ENCODE measurements at regions not wholly inside any gene's neighbourhood (a gene's known extent, or its start where the extent isn't known, plus 50 kb on each side); places are given as distances from the start of the nearest gene placed in this dataset.

- dilution Hi-C loops (cut with HindIII; ENCODE audit: low sequenced_read_pairs, unreplicated experiment) (no loop called here), in situ Hi-C loops (cut with MboI; ENCODE audit: low sequenced_read_pairs) (no loop called here)
- H3K27ac ChIP-seq (ENCODE audit: insufficient read depth, low read length): no peak overlapping the region
These were observed 928.5 kb upstream of the SLITRK1 start for GRCh38 chr13:84810781-84811180.

More at GRCh38 chr13:84810781-84811180, 928.5 kb upstream of the SLITRK1 start:
- H3K4me1 ChIP-seq (ENCODE audit: control insufficient read depth, insufficient read depth, low read length): no peaks in the 10 kb centered on the region
- no peak overlapping the region for H3K14ac ChIP-seq (replicated peaks; ENCODE audit: low read depth, low read length)
- H4K91ac ChIP-seq (ENCODE audit: insufficient read depth, low read depth, low read length): no peak overlapping the region
- no peak overlapping the region for H4K5ac ChIP-seq (ENCODE audit: low read depth, low read length)
- no peak overlapping the region for H2BK5ac ChIP-seq (ENCODE audit: low read depth, low read length, poor library complexity, severe bottlenecking)
- H3K9me3 ChIP-seq (ENCODE audit: control insufficient read depth, insufficient read depth, low read length): 0 out of 2 replicates have a peak, but pooled peaks cover 2% of the 10 kb centered on the region
- H3K18ac ChIP-seq (ENCODE audit: low read depth, low read length): no peak overlapping the region
- H3K4me3 ChIP-seq (ENCODE audit: insufficient read depth, low read depth, low read length): no peak overlapping the region
- no peak for DNase-seq
- no peaks in the 10 kb centered on the region for H3K79me1 ChIP-seq (ENCODE audit: low read depth in 1 of 2, low read length in 2 of 2)
- no peak overlapping the region for H2BK120ac ChIP-seq (ENCODE audit: low read depth, low read length)
- H3K9me1 ChIP-seq (ENCODE audit: insufficient read depth, low read length): no peaks in the 10 kb centered on the region
- intact Hi-C loops (cut with micrococcal nuclease): no loop called here
- H3K56ac ChIP-seq (ENCODE audit: extremely low read depth, insufficient read depth, low read length): no peak overlapping the region
- no TSS peak for BruUV-seq (replicated peaks)
- 0% methylated on average over 1 of the region's 4 CpGs; no CpG with 5 or more reads in 1 of the 2 experiments for WGBS, 2 experiments (ENCODE audit: extremely low coverage in 2 of 2, insufficient read length in 1 of 2)
- no peaks in the 10 kb centered on the region for H3K27me3 ChIP-seq (ENCODE audit: control insufficient read depth, insufficient read depth, low read length)
- no peak overlapping the region for H2AK5ac ChIP-seq (ENCODE audit: low read depth, low read length)
- no peaks in the 10 kb centered on the region for H3K36me3 ChIP-seq (ENCODE audit: control insufficient read depth, insufficient read depth, low read length)
- H2AFZ ChIP-seq (replicated peaks; ENCODE audit: low read length, poor library complexity): no peak overlapping the region
- ChIA-PET CTCF (no interaction called here), POLR2A (ENCODE audit: unreplicated experiment) (no interaction called here)
- no peak overlapping the region for H2BK15ac ChIP-seq (ENCODE audit: low read depth, low read length)
- H2AK9ac ChIP-seq (replicated peaks; ENCODE audit: low read depth, low read length, poor library complexity): no peak overlapping the region
- H3K23ac ChIP-seq (ENCODE audit: low read depth, low read length): no peak overlapping the region
- TF ChIP-seq FOS (IDR thresholded peaks at IDR 0.05; ENCODE audit: low read depth, low read length) (no peak), SMC3 (IDR thresholded peaks at IDR 0.05; ENCODE audit: low read depth, low read length) (no peak), RFX5 (IDR thresholded peaks at IDR 0.05; ENCODE audit: low read depth, low read length) (no peak), POLR2A (IDR thresholded peaks at IDR 0.05; ENCODE audit: low read depth, low read length) (no peak), RCOR1 (IDR thresholded peaks at IDR 0.05; ENCODE audit: insufficient replicate concordance, low read length) (no peak), MAFK (IDR thresholded peaks at IDR 0.05; ENCODE audit: low read depth, low read length) (no peak), RAD21 (IDR thresholded peaks at IDR 0.05; ENCODE audit: low read length) (no peak)
- TF ChIP-seq, protein P1, sequence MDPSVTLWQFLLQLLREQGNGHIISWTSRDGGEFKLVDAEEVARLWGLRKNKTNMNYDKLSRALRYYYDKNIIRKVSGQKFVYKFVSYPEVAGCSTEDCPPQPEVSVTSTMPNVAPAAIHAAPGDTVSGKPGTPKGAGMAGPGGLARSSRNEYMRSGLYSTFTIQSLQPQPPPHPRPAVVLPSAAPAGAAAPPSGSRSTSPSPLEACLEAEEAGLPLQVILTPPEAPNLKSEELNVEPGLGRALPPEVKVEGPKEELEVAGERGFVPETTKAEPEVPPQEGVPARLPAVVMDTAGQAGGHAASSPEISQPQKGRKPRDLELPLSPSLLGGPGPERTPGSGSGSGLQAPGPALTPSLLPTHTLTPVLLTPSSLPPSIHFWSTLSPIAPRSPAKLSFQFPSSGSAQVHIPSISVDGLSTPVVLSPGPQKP (IDR thresholded peaks at IDR 0.05; ENCODE audit: borderline replicate concordance, low read depth, low read length): no peak
- no peak overlapping the region for H3K4ac ChIP-seq (ENCODE audit: low read depth, low read length)
- H4K20me1 ChIP-seq (ENCODE audit: insufficient read depth, low read length): no peaks in the 10 kb centered on the region
- no peak overlapping the region for H3K9ac ChIP-seq (ENCODE audit: low read depth, low read length)
- H2BK20ac ChIP-seq (ENCODE audit: low read depth, low read length): no peak overlapping the region
- no peak overlapping the region for H3K4me2 ChIP-seq (ENCODE audit: low read depth, low read length)
- ATAC-seq (ENCODE audit: low read depth): no peak
- H4K8ac ChIP-seq (ENCODE audit: low read depth in 2 of 2, low read length in 2 of 2): no peak overlapping the region

Measured in IMR-90 (cell line).